C4-2B (cell line): ENCODE measurements at regions not wholly inside any gene's neighbourhood (a gene's known extent, or its start where the extent isn't known, plus 50 kb on each side); places are given as distances from the start of the nearest gene placed in this dataset.

ENCODE experiments used
- H3K27ac ChIP-seq: fragments of 450-650 bp; 2 replicates; pipeline ENCODE4 v1.5.1; 2017
- CTCF ChIP-seq: fragments of 450-650 bp; conservative IDR thresholded peaks from 2 replicates; pipeline ENCODE4 v1.5.1; 2017; ENCODE audit warnings: mild to moderate bottlenecking
- ZFX ChIP-seq: fragments of 450-650 bp; IDR thresholded peaks from 2 replicates; pipeline ENCODE4 v1.6.1; 2017

GRCh38 chr13:90402102-90402501 lies 945.4 kb upstream of the MIR17HG start:
- no peak for TF ChIP-seq CTCF
- H3K27ac ChIP-seq: no peak overlapping the region

- no peak overlapping the region for H3K27ac ChIP-seq
- TF ChIP-seq ZFX: no peak
Measured at GRCh38 chr13:90402613-90403012, 944.9 kb upstream of the MIR17HG start.

GRCh38 chr13:90403330-90404082 lies 944.0 kb upstream of the MIR17HG start:
- TF ChIP-seq CTCF: no peak
- no peak for TF ChIP-seq ZFX

GRCh38 chr13:90405301-90405700 lies 942.2 kb upstream of the MIR17HG start:
- H3K27ac ChIP-seq: no peak overlapping the region
- TF ChIP-seq CTCF (no peak), ZFX (no peak)

More at GRCh38 chr13:90403330-90404082, 944.0 kb upstream of the MIR17HG start:
- peak overlapping the region; percentile 19; the same call in 1 of the 2 replicates for H3K27ac ChIP-seq

- no peak for TF ChIP-seq CTCF
- TF ChIP-seq ZFX: no peak
- no peak overlapping the region for H3K27ac ChIP-seq
Measured at GRCh38 chr13:90412980-90413379, 934.5 kb upstream of the MIR17HG start.

- H3K27ac ChIP-seq: no peak overlapping the region
- no peak for TF ChIP-seq CTCF
- no peak for TF ChIP-seq ZFX
Measured at GRCh38 chr13:90413548-90413947, 933.9 kb upstream of the MIR17HG start.

- H3K27ac ChIP-seq: no peak overlapping the region
- no peak for TF ChIP-seq ZFX
- TF ChIP-seq CTCF: no peak
Measured at GRCh38 chr13:90414691-90415596, 932.5 kb upstream of the MIR17HG start.
